Esophagus muscularis mucosa (tissue), 4 donors: ENCODE measurements at regions not wholly inside any gene's neighbourhood (a gene's known extent, or its start where the extent isn't known, plus 50 kb on each side); places are given as distances from the start of the nearest gene placed in this dataset.
"Not testable (repeated sequence)": the region's sequence is repeated elsewhere in the genome, so short reads cannot be mapped to it uniquely, and the experiment has no call there.

Source experiments
- DNase-seq: peaks from one replicate; pipeline ENCODE4 v3.0.0-alpha.2; 2017; ENCODE audit errors: extremely low spot score
- H3K27ac ChIP-seq, 4 donors: fragments of 200-600 bp; sonication (generic); replicated peaks in 1 of 4; 1 replicate in 3 of 4; 2 replicates in 1 of 4; pipeline ENCODE4 v1.5.1; 2016 to 2019; ENCODE audit warnings: mild to moderate bottlenecking in 1 of 4
- H3K27me3 ChIP-seq, 4 donors: fragments of 200-600 bp; sonication (generic); one replicate each; pipeline versions ENCODE4 v1.5.1 to v1.6.0; 2016 to 2019
- H3K36me3 ChIP-seq, 4 donors: fragments of 200-600 bp; sonication (generic); one replicate each; pipeline ENCODE4 v1.5.1; 2016 to 2019
- H3K4me1 ChIP-seq, 4 donors: fragments of 200-600 bp; sonication (generic); one replicate each; pipeline ENCODE4 v1.5.1; 2016 to 2019
- H3K4me3 ChIP-seq, 4 donors: fragments of 200-600 bp; sonication (generic); 1 replicate in 2 of 4; 2 replicates in 2 of 4; pipeline ENCODE4 v1.5.1; 2016 to 2019; ENCODE audit warnings: mild to moderate bottlenecking in 4 of 4, moderate library complexity in 1 of 4
- H3K9me3 ChIP-seq, 4 donors: fragments of 200-600 bp; sonication (generic); 1 replicate in 3 of 4; 2 replicates in 1 of 4; pipeline ENCODE4 v1.5.1; 2016 to 2019
- CTCF ChIP-seq, 3 experiments: fragments of 200-600 bp in 2 of 3; fragments of 450-650 bp in 1 of 3; sonication (generic) in 2 of 3; IDR thresholded peaks; one replicate each; pipeline ENCODE4 v1.5.1; 2017 to 2019; ENCODE audit warnings: antibody characterized with exemption in 3 of 3, mild to moderate bottlenecking in 2 of 3, moderate library complexity in 1 of 3
- EP300 ChIP-seq: sonication (generic); formaldehyde crosslinking; IDR thresholded peaks from one replicate; pipeline ENCODE4 v1.6.1; 2017; ENCODE audit warnings: antibody characterized with exemption
- POLR2A ChIP-seq: fragments of 450-650 bp; IDR thresholded peaks from one replicate; pipeline ENCODE4 v1.6.1; 2017; ENCODE audit warnings: antibody characterized with exemption, moderate library complexity, mild to moderate bottlenecking, low read depth
- POLR2AphosphoS5 ChIP-seq, 2 donors: sonication (generic); formaldehyde crosslinking; IDR thresholded peaks; one replicate each; pipeline ENCODE4 v1.6.1; 2017; ENCODE audit warnings: antibody characterized with exemption in 2 of 2
- WGBS: methylation state at CpG from one replicate; pipeline ENCODE4 v1.1.5; 2018; 5-methylcytosine and 5-hydroxymethylcytosine counted together
- intact Hi-C: fragments of 100-400 bp; cut with DNase I; formaldehyde crosslinking; loops from one replicate; pipeline ENCODE4 v1.15.1; 2023

- Histone ChIP-seq H3K9me3 (no peaks in the 10 kb centered on the region), H3K4me1 (no peaks in the 10 kb centered on the region), H3K27me3 (no peaks in the 10 kb centered on the region), H3K36me3 (no peaks in the 10 kb centered on the region), H3K4me3 (no peak overlapping the region), H3K27ac (no peak overlapping the region)
- 87% methylated on average over 5 of the region's 5 CpGs for WGBS
- no peak for DNase-seq
- intact Hi-C loops, result no loop called here
- TF ChIP-seq POLR2AphosphoS5 (IDR thresholded peaks at IDR 0.05) (no peak), EP300 (no peak), POLR2A (no peak), CTCF (IDR thresholded peaks at IDR 0.05) (no peak)
Measured at GRCh38 chr9:19637084-19637483, 151.8 kb downstream of the SLC24A2 start.

- intact Hi-C loops, result no loop called here
- H3K9me3 ChIP-seq, result no peaks in the 10 kb centered on the region
- no peaks in the 10 kb centered on the region for H3K27me3 ChIP-seq
- no peak overlapping the region for H3K27ac ChIP-seq
- WGBS, result 64% methylated on average over 2 of the region's 2 CpGs
- DNase-seq, result no peak
- no peak overlapping the region for H3K4me3 ChIP-seq
- H3K4me1 ChIP-seq, result no peaks in the 10 kb centered on the region
- no peaks in the 10 kb centered on the region for H3K36me3 ChIP-seq
- TF ChIP-seq POLR2AphosphoS5 (IDR thresholded peaks at IDR 0.05) (no peak), CTCF (IDR thresholded peaks at IDR 0.05) (no peak), EP300 (no peak), POLR2A (no peak)
Measured at GRCh38 chr9:19634881-19635280, 154.0 kb downstream of the SLC24A2 start.

GRCh38 chr9:19631181-19631580, 157.7 kb downstream of the SLC24A2 start:
- TF ChIP-seq EP300 (no peak), CTCF (IDR thresholded peaks at IDR 0.05) (no peak), POLR2AphosphoS5 (IDR thresholded peaks at IDR 0.05) (no peak)
- no peaks in the 10 kb centered on the region for H3K27me3 ChIP-seq
- H3K4me3 ChIP-seq, result no peak overlapping the region
- no peak for DNase-seq
- intact Hi-C loops, result no loop called here
- no peak overlapping the region for H3K27ac ChIP-seq
- H3K36me3 ChIP-seq, result no peaks in the 10 kb centered on the region
- H3K9me3 ChIP-seq, result no peaks in the 10 kb centered on the region
- H3K4me1 ChIP-seq, result no peaks in the 10 kb centered on the region
- WGBS, result 77% methylated on average over 3 of the region's 3 CpGs

GRCh38 chr9:19630760-19631159, 158.1 kb downstream of the SLC24A2 start:
- 48% methylated on average over 4 of the region's 4 CpGs for WGBS
- no peaks in the 10 kb centered on the region for H3K27me3 ChIP-seq
- H3K4me1 ChIP-seq, result no peaks in the 10 kb centered on the region
- TF ChIP-seq POLR2A (no peak), CTCF (IDR thresholded peaks at IDR 0.05) (no peak), POLR2AphosphoS5 (IDR thresholded peaks at IDR 0.05) (no peak), EP300 (no peak)
- no peaks in the 10 kb centered on the region for H3K9me3 ChIP-seq
- DNase-seq, result no peak
- intact Hi-C loops, result no loop called here
- H3K4me3 ChIP-seq, result no peak overlapping the region
- H3K27ac ChIP-seq, result no peak overlapping the region
- H3K36me3 ChIP-seq, result no peaks in the 10 kb centered on the region

- Histone ChIP-seq H3K4me1 (no peaks in the 10 kb centered on the region), H3K36me3 (no peaks in the 10 kb centered on the region), H3K27me3 (no peaks in the 10 kb centered on the region), H3K4me3 (no peak overlapping the region), H3K27ac (no peak overlapping the region), H3K9me3 (no peaks in the 10 kb centered on the region)
- no peak for TF ChIP-seq EP300
- TF ChIP-seq POLR2AphosphoS5 (IDR thresholded peaks at IDR 0.05), result no peak
- TF ChIP-seq CTCF (IDR thresholded peaks at IDR 0.05), result no peak
- no peak for TF ChIP-seq POLR2A
- DNase-seq, result no peak
- 40% methylated on average over 3 of the region's 3 CpGs for WGBS
- intact Hi-C loops, result no loop called here
Measured at GRCh38 chr9:19629488-19629887, 159.3 kb downstream of the SLC24A2 start.

- intact Hi-C loops, result not testable (repeated sequence)
Measured at GRCh38 chr9:19625426-19625825, 163.4 kb downstream of the SLC24A2 start.

More at GRCh38 chr9:19625426-19625825, 163.4 kb downstream of the SLC24A2 start:
- not testable (repeated sequence) for H3K27ac ChIP-seq, H3K9me3 ChIP-seq, H3K27me3 ChIP-seq, H3K4me3 ChIP-seq, DNase-seq, H3K4me1 ChIP-seq, H3K36me3 ChIP-seq
- WGBS, result 96% methylated on average over 1 of the region's 1 CpG
